GM13976 (cell line): ENCODE measurements at regions not wholly inside any gene's neighbourhood (a gene's known extent, or its start where the extent isn't known, plus 50 kb on each side); places are given as distances from the start of the nearest gene placed in this dataset.

ENCODE experiments used
- DNase-seq: peaks from one replicate; pipeline ENCODE4 v3.0.0; 2012; ENCODE audit warnings: low spot score
- CTCF ChIP-seq: IDR thresholded peaks from 2 replicates; pipeline ENCODE4 v1.5.1; 2012; ENCODE audit warnings: borderline replicate concordance, mild to moderate bottlenecking; ENCODE audit not compliant: insufficient read depth; ENCODE audit errors: extremely low read depth, missing control alignments, control extremely low read depth
- in situ Hi-C: fragments of 300-500 bp; cut with MboI; formaldehyde crosslinking; loops from one replicate; pipeline ENCODE4 v1.12.0; 2022; ENCODE audit warnings: low sequenced_read_pairs, mixed read lengths, inconsistent platforms; ENCODE audit not compliant: unreplicated experiment

- no peak for TF ChIP-seq CTCF
- in situ Hi-C loops: no loop called here
- no peak for DNase-seq
Measured at GRCh38 chr3:106719077-106719476, 658.2 kb upstream of the CCDC54 start.

- no peak for TF ChIP-seq CTCF
- in situ Hi-C loops: no loop called here
- DNase-seq: no peak
Measured at GRCh38 chr3:106719583-106719982, 657.7 kb upstream of the CCDC54 start.

GRCh38 chr3:106720510-106720909 is 656.7 kb upstream of the CCDC54 start:
- DNase-seq: no peak
- no peak for TF ChIP-seq CTCF
- in situ Hi-C loops: no loop called here

GRCh38 chr3:106725566-106725965 is 651.7 kb upstream of the CCDC54 start:
- TF ChIP-seq CTCF: no peak
- DNase-seq: no peak
- in situ Hi-C loops: no loop called here

- in situ Hi-C loops: no loop called here
- DNase-seq: no peak
- TF ChIP-seq CTCF: no peak
Measured at GRCh38 chr3:106728315-106729098, 648.7 kb upstream of the CCDC54 start.

GRCh38 chr3:106729481-106729880 is 647.8 kb upstream of the CCDC54 start:
- no peak for TF ChIP-seq CTCF
- in situ Hi-C loops: no loop called here
- no peak for DNase-seq
